CD14-positive monocyte (primary cell): ENCODE measurements at regions not wholly inside any gene's neighbourhood (a gene's known extent, or its start where the extent isn't known, plus 50 kb on each side); places are given as distances from the start of the nearest gene placed in this dataset.

Source experiments
- DNase-seq, 3 donors: peaks; one replicate each; pipeline ENCODE4 v3.0.0-alpha.2; 2011 to 2022
- H2AFZ ChIP-seq: 2 replicates; pipeline ENCODE4 v1.6.0; 2012; ENCODE audit warnings: mild to moderate bottlenecking, low read depth, low read length, inconsistent platforms; ENCODE audit not compliant: insufficient read depth, poor library complexity, severe bottlenecking
- H3K27ac ChIP-seq, 2 donors: 1 replicate in 1 of 2; 2 replicates in 1 of 2; pipeline ENCODE4 v1.5.1; 2012 to 2013; ENCODE audit warnings: low read length in 2 of 2, control low read depth in 1 of 2, inconsistent platforms in 1 of 2, low read depth in 1 of 2, mild to moderate bottlenecking in 1 of 2
- H3K27me3 ChIP-seq, 2 donors: one replicate each; pipeline versions ENCODE4 v1.6.0 to v1.6.1; 2011 to 2013; ENCODE audit warnings: low read length in 2 of 2; ENCODE audit not compliant: control insufficient read depth in 2 of 2, insufficient read depth in 2 of 2
- H3K36me3 ChIP-seq, 2 donors: replicated peaks in 1 of 2; 1 replicate in 1 of 2; 2 replicates in 1 of 2; pipeline versions ENCODE4 v1.5.1 to v1.6.1; 2012 to 2013; ENCODE audit warnings: low read length in 2 of 2, control low read depth in 1 of 2, inconsistent platforms in 1 of 2, mild to moderate bottlenecking in 1 of 2; ENCODE audit not compliant: insufficient read depth in 2 of 2, control insufficient read depth in 1 of 2
- H3K4me1 ChIP-seq, 2 donors: 1 replicate in 1 of 2; 2 replicates in 1 of 2; pipeline versions ENCODE4 v1.5.1 to v1.6.1; 2012 to 2013; ENCODE audit warnings: low read length in 2 of 2, control low read depth in 1 of 2, inconsistent platforms in 1 of 2, mild to moderate bottlenecking in 1 of 2, moderate library complexity in 1 of 2; ENCODE audit not compliant: insufficient read depth in 2 of 2, control insufficient read depth in 1 of 2
- H3K4me2 ChIP-seq: replicated peaks from 2 replicates; pipeline ENCODE3; 2012; ENCODE audit warnings: low read length, moderate library complexity, mild to moderate bottlenecking; ENCODE audit not compliant: poor library complexity, severe bottlenecking; ENCODE audit errors: extremely low read depth
- H3K4me3 ChIP-seq, 3 experiments: fragments of 200-600 bp in 1 of 3; sonication (generic) in 1 of 3; replicated peaks in 1 of 3; 1 replicate in 2 of 3; 2 replicates in 1 of 3; pipeline ENCODE4 v1.5.1; 2011 to 2013; ENCODE audit warnings: low read length in 3 of 3, mild to moderate bottlenecking in 3 of 3, control low read depth in 2 of 3, low read depth in 2 of 3, inconsistent platforms in 1 of 3, moderate library complexity in 1 of 3
- H3K79me2 ChIP-seq: 2 replicates; pipeline ENCODE4 v1.6.0; 2012; ENCODE audit warnings: mild to moderate bottlenecking, control low read depth, inconsistent platforms, low read length, moderate library complexity; ENCODE audit not compliant: insufficient read depth
- H3K9ac ChIP-seq: 2 replicates; pipeline ENCODE4 v1.6.0; 2017; ENCODE audit warnings: low read length, mild to moderate bottlenecking; ENCODE audit not compliant: insufficient read depth, poor library complexity, severe bottlenecking
- H3K9me3 ChIP-seq, 2 donors: replicated peaks in 1 of 2; 1 replicate in 1 of 2; 2 replicates in 1 of 2; pipeline versions ENCODE4 v1.5.1 to v1.6.1; 2012 to 2013; ENCODE audit warnings: low read length in 2 of 2, control low read depth in 1 of 2; ENCODE audit not compliant: control insufficient read depth in 1 of 2, insufficient read depth in 1 of 2
- H4K20me1 ChIP-seq: 2 replicates; pipeline ENCODE4 v1.6.0; 2012; ENCODE audit warnings: mild to moderate bottlenecking, low read length, control low read depth, moderate library complexity; ENCODE audit not compliant: insufficient read depth
- H3K27ac Mint-ChIP-seq, 7 donors: one replicate each; pipeline ENCODE4 v1.8.0; 2020; ENCODE audit warnings: mild to moderate bottlenecking in 7 of 7, mixed read lengths in 7 of 7, moderate library complexity in 6 of 7, inconsistent platforms in 2 of 7
- H3K27me3 Mint-ChIP-seq, 3 donors: one replicate each; pipeline ENCODE4 v1.8.0; 2021 to 2022; ENCODE audit warnings: low read depth in 3 of 3, mild to moderate bottlenecking in 3 of 3, mixed read lengths in 3 of 3, moderate library complexity in 3 of 3, inconsistent platforms in 1 of 3
- H3K36me3 Mint-ChIP-seq, 2 donors: one replicate each; pipeline ENCODE4 v1.8.0; 2020; ENCODE audit warnings: mixed read lengths in 2 of 2, inconsistent platforms in 1 of 2, mild to moderate bottlenecking in 1 of 2
- H3K4me1 Mint-ChIP-seq: one replicate; pipeline ENCODE4 v1.8.0; 2020; ENCODE audit warnings: mild to moderate bottlenecking, mixed read lengths
- H3K4me3 Mint-ChIP-seq, 2 donors: one replicate each; pipeline ENCODE4 v1.8.0; 2020; ENCODE audit warnings: mild to moderate bottlenecking in 2 of 2, mixed read lengths in 2 of 2, moderate library complexity in 1 of 2
- H3K9me3 Mint-ChIP-seq, 7 donors: one replicate each; pipeline ENCODE4 v1.8.0; 2020 to 2022; ENCODE audit warnings: mixed read lengths in 7 of 7, mild to moderate bottlenecking in 6 of 7, moderate library complexity in 6 of 7, inconsistent platforms in 2 of 7
- CTCF ChIP-seq: fragments of 200-600 bp; IDR thresholded peaks from one replicate; pipeline ENCODE4 v1.8.0; 2022; ENCODE audit warnings: antibody characterized with exemption, mild to moderate bottlenecking
- WGBS: methylation state at CpG from one replicate; pipeline ENCODE4 v1.1.5; 2013; ENCODE audit warnings: missing lambda C conversion rate; ENCODE audit not compliant: insufficient coverage; 5-methylcytosine and 5-hydroxymethylcytosine counted together
- intact Hi-C, 2 donors: fragments of 100-400 bp; cut with micrococcal nuclease; formaldehyde crosslinking; loops; one replicate each; pipeline versions ENCODE4 v1.15.0 to v1.15.1; 2023

DNA sequence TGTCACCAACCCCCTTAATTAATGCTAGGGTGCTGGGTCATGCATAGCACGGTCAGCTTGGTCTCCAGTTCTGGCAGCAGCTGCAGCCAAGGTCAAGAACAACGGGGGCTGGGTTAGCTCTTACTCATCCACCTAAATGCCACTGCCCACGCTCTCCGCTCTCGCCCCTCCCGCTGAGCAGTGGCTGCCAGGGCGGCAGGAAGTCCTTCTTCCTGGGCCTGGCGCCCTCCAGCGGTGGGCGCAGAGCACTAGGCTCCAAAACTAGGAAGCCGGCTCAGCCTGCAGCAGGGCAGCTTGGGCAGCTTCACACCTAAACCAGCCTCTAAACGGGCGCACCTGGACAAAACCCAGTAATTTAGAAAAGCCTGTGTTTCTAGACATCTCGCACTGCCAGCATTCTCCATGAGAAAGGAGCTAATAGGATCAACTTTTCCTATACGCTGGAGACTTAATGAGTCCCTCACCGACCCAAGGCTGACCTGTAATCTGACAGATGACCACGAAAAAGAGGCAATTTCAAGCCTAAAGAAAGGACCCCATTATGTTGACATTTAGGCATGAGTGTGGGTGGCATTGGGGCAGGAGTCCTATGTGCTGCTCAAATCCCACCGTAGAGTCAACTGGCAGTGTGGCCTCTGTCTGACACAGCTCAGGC is 78.4 kb upstream of the LRRN2 start:
- peaks cover 5% of the 10 kb centered on the region for H3K4me1 Mint-ChIP-seq
- H3K79me2 ChIP-seq = no peaks in the 10 kb centered on the region
- no peaks in the 10 kb centered on the region for H3K36me3 Mint-ChIP-seq
- H3K4me3 ChIP-seq = no peak overlapping the region
- peaks cover 11 to 24% (median 13%) of the 10 kb centered on the region in 3 donors for H3K27me3 Mint-ChIP-seq
- H3K9ac ChIP-seq = no peak overlapping the region
- peaks cover 0 to 8% (median 2%) of the 10 kb centered on the region in 7 donors for H3K9me3 Mint-ChIP-seq
- peak; percentile 78 for TF ChIP-seq CTCF
- WGBS = 20% methylated on average over 17 of the region's 18 CpGs
- no peaks in the 10 kb centered on the region for H3K9me3 ChIP-seq
- no peaks in the 10 kb centered on the region for H4K20me1 ChIP-seq
- intact Hi-C loops = no loop called here
- no peak overlapping the region for H3K4me2 ChIP-seq
- peak overlapping the region; percentile 5 for H2AFZ ChIP-seq
- H3K27me3 ChIP-seq = peaks cover 6 to 11% of the 10 kb centered on the region in 2 donors
- H3K4me3 Mint-ChIP-seq = peak overlapping the region in 1 of 2 donors; percentile 23
- no peak overlapping the region for H3K27ac ChIP-seq
- no peaks in the 10 kb centered on the region for H3K36me3 ChIP-seq
- DNase-seq = peak; percentile 10 to 37 (median 15)
- H3K27ac Mint-ChIP-seq = peak overlapping the region in 2 of 7 donors; percentile 7 to 19
- H3K4me1 ChIP-seq = no peaks in the 10 kb centered on the region

DNA sequence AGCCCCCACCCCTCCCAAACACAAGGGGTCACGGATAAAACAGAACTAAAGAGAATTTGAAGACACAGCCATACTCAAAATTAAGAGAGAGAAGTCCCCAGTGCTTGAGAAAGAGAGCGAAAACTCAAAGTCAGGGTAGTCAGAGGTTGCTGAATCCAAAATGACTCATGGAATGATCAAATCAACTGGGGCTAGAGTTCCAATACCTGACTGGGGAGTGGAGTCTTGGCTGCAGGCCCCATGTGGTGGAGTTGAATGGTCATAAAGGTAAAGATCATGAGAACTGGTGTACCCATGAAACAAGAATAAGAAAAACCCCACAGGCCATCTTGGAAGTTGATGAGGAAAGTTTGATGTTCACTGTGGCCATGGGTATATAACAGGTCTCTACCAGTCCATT is 84.5 kb upstream of the LRRN2 start:
- H3K4me2 ChIP-seq = no peak overlapping the region
- no peak overlapping the region for H3K4me3 ChIP-seq
- no peaks in the 10 kb centered on the region for H4K20me1 ChIP-seq
- H3K79me2 ChIP-seq = no peaks in the 10 kb centered on the region
- Mint-ChIP-seq H3K4me1 (no peaks in the 10 kb centered on the region), H3K9me3 (peaks cover 0 to 2% (median 0%) of the 10 kb centered on the region in 7 donors), H3K27ac (no peak overlapping the region), H3K27me3 (peaks cover 13 to 21% (median 13%) of the 10 kb centered on the region in 3 donors), H3K36me3 (no peaks in the 10 kb centered on the region), H3K4me3 (peak overlapping the region in 1 of 2 donors; percentile 29)
- WGBS = no CpG with 5 or more reads among the region's 2 CpGs
- H3K36me3 ChIP-seq = no peaks in the 10 kb centered on the region
- H2AFZ ChIP-seq = no peak overlapping the region
- H3K27me3 ChIP-seq = peaks cover 8 to 11% of the 10 kb centered on the region in 2 donors
- no peaks in the 10 kb centered on the region for H3K9me3 ChIP-seq
- intact Hi-C loops = no loop called here
- no peak for DNase-seq
- H3K9ac ChIP-seq = no peak overlapping the region
- no peaks in the 10 kb centered on the region for H3K4me1 ChIP-seq
- no peak for TF ChIP-seq CTCF
- no peak overlapping the region for H3K27ac ChIP-seq
